T-cell (primary cell): ENCODE measurements at regions not wholly inside any gene's neighbourhood (a gene's known extent, or its start where the extent isn't known, plus 50 kb on each side); places are given as distances from the start of the nearest gene placed in this dataset.

Source experiments
- ATAC-seq, 4 experiments: fragments of 200-7000 bp in 3 of 4; fragments of 150-1000 bp in 1 of 4; cut with Tn5 transposase; replicated peaks in 1 of 4; 1 replicate in 3 of 4; 2 replicates in 1 of 4; pipeline ENCODE4 v1.10.0; 2021; ENCODE audit warnings: moderate library complexity in 3 of 4, mild to moderate bottlenecking in 2 of 4, moderate number of reproducible peaks in 1 of 4
- CTCF ChIA-PET, 2 donors: fragments of 300-600 bp; sonication (Branson Sonifier 250); formaldehyde crosslinking; loops; one replicate each; lab custom pipeline; 2022; ENCODE audit warnings: antibody characterized with exemption in 2 of 2; lab: Charles Lee
- POLR2A ChIA-PET, 2 donors: fragments of 300-600 bp; sonication (Branson Sonifier 250); formaldehyde crosslinking; loops; one replicate each; lab custom pipeline; 2022; ENCODE audit warnings: antibody characterized with exemption in 2 of 2; lab: Charles Lee
- DNase-seq, 35 experiments: peaks; one replicate each; pipeline versions ENCODE4 v3.0.0 to v3.0.0-alpha.2; 2013 to 2023
- H3K27ac ChIP-seq: one replicate; pipeline ENCODE4 v1.5.1; 2013; ENCODE audit warnings: low read length
- H3K27me3 ChIP-seq, 2 experiments: replicated peaks in 1 of 2; 1 replicate in 1 of 2; 2 replicates in 1 of 2; pipeline versions ENCODE4 v1.6.1 to v1.7.0; 2013; ENCODE audit warnings: low read length in 1 of 2, mixed read lengths in 1 of 2; ENCODE audit not compliant: control insufficient read depth in 2 of 2, insufficient read depth in 2 of 2; ENCODE audit errors: extremely low read depth in 1 of 2
- H3K36me3 ChIP-seq, 2 donors: 1 replicate in 1 of 2; 2 replicates in 1 of 2; pipeline versions ENCODE4 v1.6.1 to v1.7.0; 2013; ENCODE audit warnings: low read length in 1 of 2; ENCODE audit not compliant: control insufficient read depth in 2 of 2, insufficient read depth in 1 of 2; ENCODE audit errors: extremely low read depth in 1 of 2
- H3K4me1 ChIP-seq, 2 experiments: 1 replicate in 1 of 2; 2 replicates in 1 of 2; pipeline versions ENCODE4 v1.6.1 to v1.7.0; 2013; ENCODE audit warnings: low read length in 2 of 2, mixed read lengths in 1 of 2; ENCODE audit not compliant: insufficient read depth in 2 of 2, control insufficient read depth in 1 of 2; ENCODE audit errors: extremely low read depth in 1 of 2
- H3K4me3 ChIP-seq, 2 donors: 1 replicate in 1 of 2; 2 replicates in 1 of 2; pipeline versions ENCODE4 v1.5.1 to v1.7.0; 2013; ENCODE audit warnings: mild to moderate bottlenecking in 2 of 2, low read length in 1 of 2, moderate library complexity in 1 of 2; ENCODE audit not compliant: control insufficient read depth in 1 of 2; ENCODE audit errors: extremely low read depth in 1 of 2
- H3K9me3 ChIP-seq: 2 replicates; pipeline ENCODE4 v1.7.0; 2013
- H3K27ac Mint-ChIP-seq, 2 donors: one replicate each; pipeline ENCODE4 v1.8.0; 2020 to 2021; ENCODE audit warnings: mild to moderate bottlenecking in 2 of 2, mixed read lengths in 2 of 2
- H3K27me3 Mint-ChIP-seq, 2 donors: one replicate each; pipeline ENCODE4 v1.8.0; 2021 to 2022; ENCODE audit warnings: mixed read lengths in 2 of 2
- H3K36me3 Mint-ChIP-seq: one replicate; pipeline ENCODE4 v1.8.0; 2021; ENCODE audit warnings: mixed read lengths
- H3K4me1 Mint-ChIP-seq, 3 donors: one replicate each; pipeline ENCODE4 v1.8.0; 2020 to 2022; ENCODE audit warnings: mixed read lengths in 3 of 3, mild to moderate bottlenecking in 1 of 3
- H3K4me3 Mint-ChIP-seq, 3 donors: one replicate each; pipeline ENCODE4 v1.8.0; 2020 to 2022; ENCODE audit warnings: mild to moderate bottlenecking in 3 of 3, mixed read lengths in 3 of 3, moderate library complexity in 3 of 3
- H3K9me3 Mint-ChIP-seq, 3 donors: one replicate each; pipeline ENCODE4 v1.8.0; 2020 to 2022; ENCODE audit warnings: mixed read lengths in 3 of 3
- WGBS: methylation state at CpG from one replicate; pipeline ENCODE4 v1.1.5; 2013; ENCODE audit warnings: missing lambda C conversion rate; ENCODE audit not compliant: insufficient coverage; 5-methylcytosine and 5-hydroxymethylcytosine counted together

DNA sequence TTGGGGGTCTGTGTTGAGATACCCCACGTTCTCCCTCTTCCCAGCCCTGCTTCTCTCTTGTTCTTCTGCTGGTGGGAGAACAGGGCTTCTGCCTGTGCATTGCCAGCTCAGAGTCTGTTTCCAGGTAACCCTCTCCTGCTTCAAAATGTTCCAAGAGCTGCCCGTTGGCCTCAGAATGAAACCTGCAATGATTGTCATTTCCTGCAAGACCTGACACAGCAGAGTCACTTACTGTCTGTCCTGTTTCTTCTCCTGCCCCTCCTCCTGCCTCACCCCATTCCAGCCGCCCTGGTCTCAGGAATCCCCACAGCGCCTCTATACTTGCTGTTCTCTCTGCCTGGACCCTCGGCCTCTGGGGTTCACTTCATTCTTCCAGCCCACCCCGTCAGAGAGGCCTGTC lies 81.4 kb upstream of the ARID1B start:
- Histone ChIP-seq H3K36me3 (no peaks in the 10 kb centered on the region), H3K27me3 (peaks cover 0 to 8% of the 10 kb centered on the region in 2 experiments), H3K27ac (no peak overlapping the region), H3K9me3 (no peaks in the 10 kb centered on the region), H3K4me3 (no peak overlapping the region), H3K4me1 (no peaks in the 10 kb centered on the region)
- Mint-ChIP-seq H3K4me1 (peaks cover 0 to 7% (median 0%) of the 10 kb centered on the region in 3 donors), H3K27ac (no peak overlapping the region), H3K36me3 (no peaks in the 10 kb centered on the region), H3K4me3 (no peak overlapping the region), H3K9me3 (no peaks in the 10 kb centered on the region), H3K27me3 (peaks cover 10 to 11% of the 10 kb centered on the region in 2 donors)
- ATAC-seq (no peak), DNase-seq (no peak)
- POLR2A ChIA-PET = no interaction called here
- WGBS = 67% methylated on average over 4 of the region's 6 CpGs
- CTCF ChIA-PET = no interaction called here

- DNase-seq (no peak), ATAC-seq (no peak)
- H3K36me3 Mint-ChIP-seq = no peaks in the 10 kb centered on the region
- H3K27me3 Mint-ChIP-seq = peaks cover 10 to 11% of the 10 kb centered on the region in 2 donors
- POLR2A ChIA-PET = no interaction called here
- no peak overlapping the region for H3K4me3 Mint-ChIP-seq
- CTCF ChIA-PET = no interaction called here
- no CpG with 5 or more reads among the region's 2 CpGs for WGBS
- H3K27ac Mint-ChIP-seq = no peak overlapping the region
- Histone ChIP-seq H3K4me1 (no peaks in the 10 kb centered on the region), H3K36me3 (no peaks in the 10 kb centered on the region), H3K27ac (no peak overlapping the region), H3K9me3 (no peaks in the 10 kb centered on the region), H3K4me3 (no peak overlapping the region), H3K27me3 (peaks cover 0 to 8% of the 10 kb centered on the region in 2 experiments)
- H3K4me1 Mint-ChIP-seq = peaks cover 0 to 7% (median 0%) of the 10 kb centered on the region in 3 donors
- no peaks in the 10 kb centered on the region for H3K9me3 Mint-ChIP-seq
These were observed 82.5 kb upstream of the ARID1B start for GRCh38 chr6:156694679-156695078.

DNA sequence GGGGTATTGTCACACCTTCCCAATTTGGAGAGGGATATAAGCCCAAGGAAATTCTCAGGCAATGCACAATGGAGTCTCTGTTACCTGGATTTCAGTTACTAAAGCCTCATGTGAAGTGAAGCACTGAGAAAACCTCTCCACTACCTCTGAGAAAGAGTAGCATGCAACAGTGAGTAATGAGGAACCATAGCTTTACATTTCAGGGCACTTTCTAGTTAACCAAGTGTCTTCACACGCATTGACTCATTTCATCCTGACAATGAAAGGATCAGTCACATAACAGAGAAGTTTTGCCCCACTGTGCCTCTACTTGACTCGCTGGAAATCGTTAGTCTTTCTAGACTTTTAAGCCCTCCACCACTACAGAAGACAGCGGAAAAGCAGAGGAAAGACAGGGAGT lies 86.2 kb upstream of the ARID1B start:
- no peak for DNase-seq
- 60% methylated on average over 4 of the region's 4 CpGs for WGBS
- no peaks in the 10 kb centered on the region for H3K36me3 Mint-ChIP-seq
- H3K36me3 ChIP-seq = no peaks in the 10 kb centered on the region
- CTCF ChIA-PET = no interaction called here
- H3K4me3 Mint-ChIP-seq = no peak overlapping the region
- peaks cover 3 to 6% of the 10 kb centered on the region in 2 donors for H3K27me3 Mint-ChIP-seq
- no peak overlapping the region for H3K4me3 ChIP-seq
- H3K9me3 ChIP-seq = no peaks in the 10 kb centered on the region
- POLR2A ChIA-PET = no interaction called here
- H3K27ac ChIP-seq = no peak overlapping the region
- H3K4me1 Mint-ChIP-seq = peaks cover 14 to 16% (median 15%) of the 10 kb centered on the region in 3 donors
- no peak for ATAC-seq
- peaks cover 2 to 12% of the 10 kb centered on the region in 2 experiments for H3K4me1 ChIP-seq
- no peak overlapping the region for H3K27ac Mint-ChIP-seq
- H3K27me3 ChIP-seq = peaks cover 0 to 6% of the 10 kb centered on the region in 2 experiments
- H3K9me3 Mint-ChIP-seq = no peaks in the 10 kb centered on the region

- no peak overlapping the region for H3K4me3 ChIP-seq
- no peaks in the 10 kb centered on the region for H3K36me3 Mint-ChIP-seq
- POLR2A ChIA-PET = no interaction called here
- no peaks in the 10 kb centered on the region for H3K9me3 Mint-ChIP-seq
- peaks cover 19 to 22% (median 22%) of the 10 kb centered on the region in 3 donors for H3K4me1 Mint-ChIP-seq
- DNase-seq (no peak), ATAC-seq (no peak)
- CTCF ChIA-PET = interaction anchor here in 1 of 2 donors (0.6 kb wide), 1 partner anchor 79 kb away, joined by 3 read pairs; no protein-coding TSS in a partner anchor
- H3K4me3 Mint-ChIP-seq = no peak overlapping the region
- peaks cover 0 to 2% of the 10 kb centered on the region in 2 donors for H3K27me3 Mint-ChIP-seq
- H3K9me3 ChIP-seq = no peaks in the 10 kb centered on the region
- no peaks in the 10 kb centered on the region for H3K27me3 ChIP-seq
- H3K27ac ChIP-seq = no peak overlapping the region
- WGBS = no CpG with 5 or more reads among the region's 2 CpGs
- no peak overlapping the region for H3K27ac Mint-ChIP-seq
- no peaks in the 10 kb centered on the region for H3K36me3 ChIP-seq
- peaks cover 10 to 13% of the 10 kb centered on the region in 2 experiments for H3K4me1 ChIP-seq
These were observed 87.5 kb upstream of the ARID1B start for GRCh38 chr6:156689656-156690055.

GRCh38 chr6:156688620-156688971 lies 88.6 kb upstream of the ARID1B start:
- H3K36me3 Mint-ChIP-seq = no peaks in the 10 kb centered on the region
- ATAC-seq = no peak
- H3K27me3 Mint-ChIP-seq = no peaks in the 10 kb centered on the region
- H3K27ac Mint-ChIP-seq = no peak overlapping the region
- H3K4me1 Mint-ChIP-seq = peaks cover 19 to 22% (median 22%) of the 10 kb centered on the region in 3 donors
- CTCF ChIA-PET = no interaction called here
- H3K4me3 ChIP-seq = no peak overlapping the region
- POLR2A ChIA-PET = interaction anchor here in 1 of 2 donors (0.5 kb wide), 1 partner anchor 35 kb away, joined by 3 read pairs; no protein-coding TSS in a partner anchor
- WGBS = no CpG with 5 or more reads among the region's 1 CpG
- H3K36me3 ChIP-seq = no peaks in the 10 kb centered on the region
- no peak for DNase-seq
- peak overlapping the region; percentile 79 to 90 (median 85) for H3K4me3 Mint-ChIP-seq
- no peaks in the 10 kb centered on the region for H3K9me3 ChIP-seq
- peaks cover 10 to 13% of the 10 kb centered on the region in 2 experiments for H3K4me1 ChIP-seq
- H3K27me3 ChIP-seq = no peaks in the 10 kb centered on the region
- H3K9me3 Mint-ChIP-seq = no peaks in the 10 kb centered on the region
- H3K27ac ChIP-seq = no peak overlapping the region

DNA sequence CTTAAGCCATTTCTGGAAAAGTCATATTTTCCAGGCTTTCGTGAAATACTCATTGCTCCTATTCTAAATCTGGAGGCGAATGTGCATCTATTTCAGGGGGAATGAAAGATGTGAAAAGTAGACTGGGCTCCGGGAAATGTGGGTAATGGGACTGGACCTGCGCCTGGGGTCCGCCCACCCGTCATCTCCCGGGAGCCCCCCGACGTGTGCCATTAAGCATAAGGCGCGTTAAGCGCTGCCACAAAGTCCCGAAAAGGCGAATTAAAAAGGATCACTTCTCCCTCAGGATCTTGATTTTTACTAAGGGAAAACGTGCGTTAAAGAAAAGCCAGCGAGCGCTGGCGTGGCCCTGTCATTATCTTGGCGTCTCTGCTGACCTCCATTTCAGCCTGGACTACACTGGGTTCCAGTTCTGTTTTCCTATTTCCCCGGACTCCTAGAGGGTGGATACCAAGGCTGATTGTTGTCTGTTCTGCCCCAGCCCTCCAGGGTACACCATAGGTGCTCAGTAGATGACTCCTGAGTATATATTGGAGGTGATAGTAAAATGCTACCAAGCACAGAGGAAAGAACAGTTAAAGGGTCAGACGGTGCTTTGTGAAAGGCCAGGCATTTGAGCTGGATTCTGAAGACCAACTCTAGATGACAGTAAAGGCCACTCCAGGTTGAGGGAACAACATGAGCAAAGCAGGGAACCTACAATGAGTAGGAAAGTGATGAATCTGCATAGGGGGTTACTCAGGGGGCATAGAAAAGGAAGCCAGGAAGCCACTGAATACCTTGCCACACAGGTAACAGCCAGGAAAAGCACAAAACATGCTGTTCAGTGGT lies 89.2 kb upstream of the ARID1B start:
- Histone ChIP-seq H3K27me3 (no peaks in the 10 kb centered on the region), H3K36me3 (no peaks in the 10 kb centered on the region), H3K4me3 (peak overlapping the region; percentile 73 to 74), H3K9me3 (no peaks in the 10 kb centered on the region), H3K27ac (peak overlapping the region; percentile 56), H3K4me1 (peaks cover 10 to 13% of the 10 kb centered on the region in 2 experiments)
- ChIA-PET POLR2A (interaction anchor here in 1 of 2 donors (0.5 kb wide), 1 partner anchor 35 kb away, joined by 3 read pairs; no protein-coding TSS in a partner anchor), CTCF (no interaction called here)
- no peaks in the 10 kb centered on the region for H3K9me3 Mint-ChIP-seq
- peak overlapping the region; percentile 77 to 85 for H3K27ac Mint-ChIP-seq
- WGBS = 43% methylated on average over 19 of the region's 22 CpGs
- peak in 3 of 35 experiments; percentile 3 to 11 (median 5) for DNase-seq
- no peaks in the 10 kb centered on the region for H3K27me3 Mint-ChIP-seq
- ATAC-seq = no peak
- H3K4me1 Mint-ChIP-seq = peaks cover 19 to 22% (median 22%) of the 10 kb centered on the region in 3 donors
- H3K4me3 Mint-ChIP-seq = peak overlapping the region; percentile 79 to 90 (median 85)
- H3K36me3 Mint-ChIP-seq = no peaks in the 10 kb centered on the region
